ENCODE measurements at regions not wholly inside any gene's neighbourhood (a gene's known extent, or its start where the extent isn't known, plus 50 kb on each side); places are given as distances from the start of the nearest gene placed in this dataset.

DNA sequence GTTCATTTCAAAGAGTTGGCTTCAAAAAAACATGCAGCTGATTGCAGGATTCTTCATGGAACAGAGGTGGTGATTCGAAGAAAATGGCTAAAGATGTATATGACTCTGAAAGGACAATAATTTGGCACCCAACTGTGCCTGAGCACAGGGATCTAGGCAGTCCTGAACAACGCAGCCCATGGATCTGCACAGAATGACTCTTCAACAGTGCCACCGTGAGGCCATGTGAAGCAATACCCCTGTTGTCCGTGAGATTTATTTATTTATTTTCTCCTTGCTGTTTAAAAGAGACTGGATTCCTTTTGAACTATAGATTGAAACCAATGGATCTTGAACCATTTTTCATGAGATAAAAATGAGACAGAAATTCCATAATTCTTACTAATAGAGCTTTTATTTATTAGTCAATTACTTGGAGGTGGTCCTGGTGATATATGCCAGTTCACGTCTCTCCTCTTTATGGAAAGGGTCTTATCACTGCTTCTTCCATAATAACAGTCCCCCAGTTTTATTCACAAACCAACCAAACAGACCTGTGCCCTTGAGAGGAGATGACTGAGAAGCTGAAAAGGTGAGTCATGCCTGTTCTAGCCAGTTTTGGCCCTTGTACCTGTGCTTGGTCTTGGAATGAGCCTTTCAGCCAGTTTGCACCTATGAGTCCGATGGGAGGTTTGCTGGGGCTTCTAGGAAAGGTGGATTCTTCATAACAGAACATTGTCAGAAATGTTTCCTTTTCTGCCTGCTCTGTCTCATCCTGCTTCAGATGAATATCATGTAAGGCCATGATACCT lies 1598.3 kb downstream of the AACS start:
- peak; percentile 82 for DNase-seq

DNA sequence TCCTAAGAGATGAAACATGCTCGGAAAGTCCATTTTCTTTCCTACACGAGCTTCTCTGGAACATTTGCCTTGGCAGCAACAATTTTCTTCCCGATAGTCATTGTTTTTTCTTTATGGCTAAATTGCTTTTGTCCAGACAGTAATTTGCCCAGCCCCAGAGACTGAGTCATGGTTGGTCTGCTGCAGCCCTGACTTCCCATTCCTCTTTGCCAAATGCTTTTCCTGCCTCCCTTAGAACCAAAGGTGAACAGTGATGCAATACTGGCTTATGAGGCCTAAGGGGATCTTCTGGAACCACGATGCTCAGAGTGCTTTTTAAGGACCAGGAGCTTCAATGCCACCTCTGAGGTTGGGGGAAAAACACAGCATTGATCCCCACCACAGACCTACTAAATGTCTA lies 1599.6 kb upstream of the TMEM132C start:
- DNase-seq = no peak

DNA sequence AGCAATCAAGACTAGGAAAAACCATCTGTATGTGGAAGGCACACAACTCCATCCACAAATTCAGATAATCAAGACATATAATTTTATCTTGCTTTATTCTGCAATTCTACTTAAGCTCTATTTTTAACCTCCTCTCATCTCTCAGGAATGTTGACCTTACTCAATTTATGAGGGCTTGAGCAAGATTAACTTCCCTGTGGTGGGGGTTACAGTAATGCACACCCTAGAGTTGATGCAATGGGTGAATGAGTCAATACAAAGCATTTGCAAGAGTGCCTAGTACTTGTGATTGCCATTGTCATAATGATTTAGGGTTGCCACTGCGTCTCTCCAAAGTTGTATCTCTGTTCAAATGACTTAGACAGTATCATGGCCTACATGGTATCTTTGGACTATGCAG lies 1598.4 kb upstream of the TMEM132C start:
- no peak for DNase-seq

DNA sequence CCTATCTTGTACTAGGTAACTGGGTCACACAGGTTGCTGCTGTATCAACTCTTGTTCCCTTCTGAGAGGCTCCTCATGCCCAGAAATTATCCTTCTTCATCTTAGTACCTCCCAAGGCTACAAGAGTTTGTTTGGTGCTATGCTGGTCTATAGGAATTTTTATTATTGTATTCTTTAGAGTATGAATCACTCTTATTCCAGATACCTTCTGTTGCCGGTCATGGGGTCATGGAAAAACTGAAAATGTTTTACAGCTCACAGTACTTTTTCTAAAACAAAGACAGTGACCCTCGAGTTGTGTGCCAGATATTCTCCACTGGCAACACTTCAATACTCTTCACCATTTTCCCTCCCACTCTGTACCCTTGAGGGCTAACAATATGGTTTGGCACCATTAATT lies 1598.0 kb upstream of the TMEM132C start:
- DNase-seq = no peak

DNA sequence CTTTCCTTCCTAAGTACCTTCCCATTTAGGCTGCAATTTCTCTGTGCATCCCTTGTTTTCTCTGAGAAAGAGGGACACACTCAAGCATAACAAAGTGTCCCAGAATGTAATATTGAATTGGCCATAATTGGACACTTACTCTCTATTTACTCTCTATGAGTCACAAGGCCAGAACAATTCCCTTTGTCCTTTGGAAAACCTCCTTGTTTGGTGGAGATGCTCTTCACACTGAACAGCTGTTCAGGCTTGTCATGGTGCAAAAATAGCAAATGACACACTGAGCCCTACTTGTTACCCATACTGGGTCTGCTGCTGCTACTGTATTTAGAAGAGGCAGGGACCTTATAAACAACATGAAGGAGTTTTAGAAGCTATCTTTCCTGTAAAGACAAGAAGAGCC lies 1590.5 kb upstream of the TMEM132C start:
- peak; percentile 88 for DNase-seq

DNA sequence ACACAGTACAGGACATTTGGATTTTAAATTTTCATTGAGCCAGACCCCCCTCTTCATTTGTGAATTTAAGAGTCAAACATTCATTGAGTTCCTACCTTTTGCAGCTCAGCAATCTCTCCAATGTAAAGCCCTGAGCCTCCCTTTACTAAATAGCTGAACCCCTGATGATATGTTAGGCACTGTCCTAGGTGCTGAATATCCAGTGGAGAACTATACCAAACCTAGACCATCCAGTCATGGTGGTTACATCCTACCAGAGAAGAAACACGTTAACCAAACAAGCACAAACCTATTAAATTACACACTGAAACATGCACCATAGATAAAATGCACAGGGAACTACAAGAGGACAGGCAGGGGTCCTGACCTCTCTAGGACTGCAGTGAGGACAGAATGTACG lies 1585.3 kb upstream of the TMEM132C start:
- DNase-seq = no peak

DNA sequence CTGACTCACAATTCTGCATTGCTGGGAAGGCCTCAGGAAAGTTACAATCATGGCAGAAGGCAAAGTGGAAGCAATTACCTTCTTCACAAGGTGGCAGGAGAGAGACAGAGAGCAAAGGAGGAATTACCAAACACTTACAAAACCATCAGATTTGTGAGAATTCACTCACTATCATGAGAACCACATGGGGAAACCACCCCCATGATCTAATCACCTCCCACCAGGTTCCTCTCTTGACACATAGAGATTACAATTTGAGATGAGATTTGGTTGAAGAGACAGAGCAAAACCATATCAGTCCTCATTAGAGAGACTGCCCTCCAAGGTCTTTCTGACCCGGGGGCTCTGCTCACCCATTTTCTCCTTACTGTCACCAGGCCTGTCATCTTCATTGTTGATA lies 1582.3 kb upstream of the TMEM132C start:
- no peak for DNase-seq

DNA sequence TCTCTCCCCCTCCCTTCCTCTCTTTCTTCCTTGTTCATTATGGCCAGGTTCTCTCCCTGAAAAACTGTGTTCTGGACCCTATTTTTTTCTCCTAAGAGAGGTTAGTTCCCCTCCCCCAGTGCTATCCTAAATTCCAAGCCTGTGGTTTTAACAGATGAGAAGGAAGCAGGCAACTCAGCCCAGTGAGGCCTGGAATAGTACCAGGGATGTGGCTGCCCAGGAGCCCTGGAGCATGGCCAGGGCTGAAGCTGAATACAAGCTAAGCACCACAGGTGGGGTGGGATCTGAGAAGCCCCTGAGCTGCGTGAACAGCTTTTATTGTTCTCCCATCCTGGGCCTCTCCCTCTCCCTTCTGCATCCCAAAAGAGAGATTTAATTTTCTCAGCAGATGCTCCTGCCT lies 1581.3 kb upstream of the TMEM132C start:
- no peak for DNase-seq

DNA sequence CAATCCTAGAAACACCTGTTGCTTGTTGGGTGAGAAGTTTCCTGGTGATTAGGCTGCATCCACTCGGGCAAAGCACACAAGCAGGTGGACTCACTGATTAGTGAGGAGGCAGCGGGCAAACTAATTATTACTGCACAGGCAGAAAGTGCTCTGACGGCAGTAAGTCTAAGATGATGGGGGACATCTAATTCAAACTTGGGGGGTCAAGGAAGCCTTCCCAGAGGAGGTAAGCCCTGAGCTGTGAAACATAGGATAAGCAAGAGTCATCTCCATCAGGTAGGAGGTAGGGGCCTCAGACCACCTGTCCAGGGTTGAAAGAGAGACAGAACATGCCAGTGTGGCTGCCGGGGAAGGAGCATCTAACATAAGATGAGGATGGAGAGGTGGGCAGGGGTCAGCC lies 1578.4 kb upstream of the TMEM132C start:
- DNase-seq = no peak

DNA sequence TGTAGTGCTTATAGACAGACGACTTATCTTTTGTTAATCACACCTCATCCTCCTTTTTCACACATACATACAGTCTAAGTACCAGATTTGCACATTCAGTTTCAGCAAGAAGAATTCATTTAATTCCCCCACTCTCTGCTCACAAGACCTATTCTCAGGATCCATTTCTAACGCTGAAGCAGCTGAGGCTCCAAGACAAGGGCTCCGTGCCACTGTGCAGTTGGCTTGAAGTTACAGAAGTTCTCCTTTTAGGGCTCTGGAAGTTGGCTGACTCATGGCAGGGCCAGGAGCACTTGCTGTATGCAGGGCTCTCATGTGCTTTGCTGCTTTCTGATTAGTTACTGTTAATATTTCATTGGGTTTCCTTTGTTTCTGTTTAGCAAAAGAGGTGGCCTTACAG lies 1566.9 kb upstream of the TMEM132C start:
- no peak for DNase-seq

DNA sequence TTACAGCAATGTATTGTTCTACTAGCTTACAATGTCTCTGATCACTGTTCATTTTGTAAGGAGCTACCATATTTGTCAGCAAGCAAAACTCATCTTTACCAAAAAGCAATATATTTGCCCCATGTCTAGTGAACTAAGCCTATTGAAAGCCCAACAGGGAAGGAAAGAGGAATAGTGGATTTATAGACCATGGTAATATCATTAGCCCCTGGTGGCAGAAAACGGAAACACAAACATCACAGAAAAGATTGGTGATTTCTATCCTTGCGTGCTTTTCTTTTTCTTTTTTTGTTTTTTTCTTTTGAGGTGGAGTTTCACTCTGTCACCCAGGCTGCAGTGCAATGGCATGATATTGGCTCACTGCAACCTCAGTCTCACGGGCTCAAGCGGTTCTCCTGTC lies 1562.4 kb upstream of the TMEM132C start:
- DNase-seq = no peak

DNA sequence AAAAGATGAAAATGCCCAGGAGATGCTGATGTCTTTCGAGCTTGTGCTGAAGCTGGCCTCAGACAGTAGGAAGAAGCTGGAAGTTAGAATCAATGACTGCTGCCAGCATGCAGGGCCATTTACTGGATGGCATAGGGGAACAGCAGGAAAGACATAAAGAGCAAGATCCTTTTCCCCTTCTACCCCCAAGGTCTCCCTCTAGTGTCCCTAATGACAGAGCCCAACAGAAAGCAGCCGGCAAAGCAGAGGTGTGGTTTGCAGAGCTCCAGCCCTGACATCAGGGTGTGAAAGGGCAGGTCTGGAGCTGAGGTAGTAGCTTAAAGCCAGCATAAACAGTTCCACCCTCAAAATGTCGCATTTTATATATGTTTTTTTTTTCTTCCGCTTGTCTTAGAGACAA lies 1560.7 kb upstream of the TMEM132C start:
- no peak for DNase-seq

DNA sequence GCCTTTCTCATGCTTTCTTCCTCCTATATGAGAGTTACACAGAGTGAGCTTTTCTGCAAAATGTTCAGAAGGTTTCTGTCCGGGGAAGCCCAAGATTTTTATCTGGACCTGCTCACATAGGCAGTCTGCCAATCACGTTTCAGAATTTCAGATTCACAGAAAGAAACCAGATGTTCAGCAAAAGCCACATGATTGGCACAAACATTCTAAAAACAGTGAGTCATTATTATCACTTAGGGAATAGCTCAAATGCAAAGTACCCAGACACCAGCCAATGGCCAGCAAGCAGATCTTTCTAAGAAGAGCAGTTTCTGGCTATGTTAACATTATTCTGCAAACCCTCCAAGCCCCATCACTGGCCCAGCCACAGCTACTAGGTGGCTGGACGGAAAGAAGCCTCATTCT lies 1558.5 kb upstream of the TMEM132C start:
- DNase-seq = no peak

DNA sequence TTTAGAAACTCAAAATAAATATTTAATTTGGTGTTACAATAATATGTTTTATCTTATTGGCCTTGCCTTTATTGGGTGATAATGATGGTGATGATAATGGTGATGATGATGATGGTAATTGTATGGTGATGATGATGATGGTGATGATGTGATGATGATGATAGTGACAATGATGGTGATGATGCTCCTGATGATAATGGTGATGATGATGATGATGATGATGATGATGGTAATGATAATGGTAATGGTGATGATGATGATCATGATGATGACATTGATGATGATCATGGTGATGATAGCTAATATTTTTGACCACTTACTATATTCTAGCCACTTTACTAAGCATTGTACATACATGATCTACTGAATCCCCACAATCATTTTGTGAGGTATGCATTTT lies 1548.6 kb upstream of the TMEM132C start:
- DNase-seq = no peak

DNA sequence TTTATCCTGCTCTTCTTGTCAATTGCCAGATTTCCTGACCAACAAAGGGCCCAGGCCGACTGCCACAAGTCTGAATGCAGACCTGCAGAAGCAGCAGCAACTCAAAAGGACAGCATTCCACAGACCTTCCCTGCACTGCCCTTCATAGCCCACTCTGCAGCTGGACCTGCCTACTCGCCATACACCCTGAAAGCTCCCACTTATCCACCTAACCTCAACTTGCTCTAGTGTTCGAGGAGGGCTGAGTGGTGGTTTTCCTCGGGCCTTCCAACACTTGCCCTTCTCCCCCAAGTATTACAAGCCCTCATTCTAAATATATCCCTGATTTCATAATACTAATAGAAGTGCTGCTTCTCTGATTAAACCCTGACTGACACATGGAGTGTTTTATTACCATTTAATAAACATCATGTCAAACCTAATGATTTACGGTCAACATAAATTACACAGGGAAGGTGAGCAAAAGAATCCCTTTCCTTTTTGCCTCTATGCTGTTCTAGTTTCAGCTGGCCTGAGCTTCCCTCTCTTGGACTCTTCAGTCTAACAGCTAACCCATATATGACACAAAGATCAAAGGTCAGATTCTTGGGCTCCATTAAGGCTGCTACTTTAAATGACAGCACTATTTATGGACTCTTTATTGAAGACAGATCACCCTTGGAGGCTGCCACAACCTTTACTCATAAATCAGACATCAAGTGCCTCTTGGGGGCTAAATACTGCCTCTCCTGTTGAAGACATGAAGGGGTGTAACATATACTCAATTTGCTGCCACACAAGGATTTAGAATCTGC lies 1546.9 kb upstream of the TMEM132C start:
- no peak for DNase-seq

DNA sequence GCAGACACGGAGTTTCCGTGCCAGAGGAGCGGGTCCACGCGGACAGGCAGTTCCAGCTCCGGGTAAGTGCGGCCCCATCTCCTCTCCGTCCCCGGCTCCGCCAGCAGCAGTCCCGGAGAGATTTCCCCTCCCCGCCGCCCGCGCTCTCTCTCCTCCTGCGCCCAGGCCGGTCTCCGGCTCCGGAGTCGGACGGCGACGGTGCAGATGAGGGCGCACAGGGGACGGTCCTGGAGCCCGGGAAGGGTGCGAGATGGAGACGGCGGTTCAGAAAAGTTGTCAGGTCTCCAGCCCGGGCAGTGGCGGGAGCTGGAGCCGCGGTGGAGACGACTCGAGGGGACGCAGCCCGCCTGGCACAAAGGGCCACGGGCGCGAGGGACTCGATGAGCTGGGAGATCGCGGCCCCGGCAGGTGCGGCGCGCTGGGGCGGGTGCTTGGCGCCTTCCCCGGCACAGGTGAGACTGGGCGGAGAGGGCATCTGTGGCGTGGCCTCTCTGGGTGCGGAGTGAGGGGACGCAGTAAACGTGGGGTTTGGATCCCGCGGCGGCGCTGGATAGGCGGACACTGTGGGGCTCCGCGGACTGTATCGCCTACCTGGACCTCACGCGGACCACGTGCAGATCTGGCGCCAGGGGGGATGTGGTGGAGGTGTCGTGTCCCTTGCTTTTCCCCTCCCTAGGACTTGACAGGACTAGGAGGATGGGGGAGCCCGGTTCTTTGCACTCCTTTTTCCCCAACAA lies 1540.3 kb upstream of the TMEM132C start:
- DNase-seq = no peak

DNA sequence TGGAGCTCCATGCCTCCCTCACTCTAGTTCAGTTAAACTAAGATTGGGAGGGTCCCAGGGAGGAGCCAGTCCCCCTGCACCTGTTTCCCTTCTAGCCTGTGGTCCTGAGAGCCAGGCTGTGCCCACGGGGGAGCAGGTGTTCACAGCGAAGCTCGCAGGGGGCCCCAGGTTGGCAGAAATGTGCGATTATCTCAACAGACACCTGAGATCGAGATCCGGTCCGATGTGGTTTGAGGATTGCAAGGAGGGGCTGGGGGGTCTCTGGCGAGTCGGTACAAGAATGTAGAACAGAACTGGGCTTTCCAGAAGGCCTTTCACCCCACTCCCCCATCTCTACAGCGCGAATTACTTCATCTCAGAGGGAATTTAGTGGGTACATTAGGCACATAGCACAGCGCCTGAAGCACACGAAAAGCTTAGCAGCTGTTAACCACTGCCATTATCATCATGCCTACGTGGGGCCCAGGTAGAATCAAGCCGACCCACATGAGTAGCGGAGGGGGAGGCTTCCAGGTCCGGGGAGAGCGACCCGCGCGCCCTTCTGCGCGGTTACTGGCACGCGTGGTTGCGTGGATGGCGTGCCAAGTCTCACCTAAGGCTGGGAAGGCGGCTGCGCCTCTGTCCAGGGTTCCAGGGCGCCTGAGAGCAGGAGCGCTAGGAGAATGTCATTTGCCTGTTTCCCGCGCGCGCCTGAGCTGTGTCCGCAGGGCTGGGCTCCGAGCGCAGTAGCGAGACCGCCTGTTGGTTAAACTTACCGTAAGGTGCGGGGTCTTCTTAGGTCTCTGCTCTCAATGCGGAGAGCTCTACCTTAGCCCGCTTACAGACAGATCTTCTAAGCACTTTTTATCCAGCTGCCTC lies 1539.5 kb upstream of the TMEM132C start:
- no peak for DNase-seq

DNA sequence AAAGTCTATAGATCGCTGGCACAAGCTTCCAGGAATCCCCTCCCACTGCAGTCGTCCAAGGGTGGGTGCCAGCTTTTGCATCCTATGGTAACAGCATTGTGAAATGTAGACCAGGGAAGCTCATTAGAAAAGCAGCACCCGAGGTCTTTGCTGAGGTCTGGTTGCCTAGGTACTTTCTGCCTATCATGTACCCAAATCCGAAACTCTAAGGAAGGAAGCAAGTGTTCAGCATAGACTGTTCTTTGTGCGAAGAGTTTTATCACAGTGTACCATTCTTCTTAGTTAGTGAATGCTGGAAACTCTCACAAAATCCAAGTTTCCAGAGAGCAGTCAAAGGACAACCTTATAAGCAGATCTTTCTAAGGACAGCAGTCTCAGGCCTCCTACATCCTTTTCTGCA lies 1532.7 kb upstream of the TMEM132C start:
- DNase-seq = no peak

DNA sequence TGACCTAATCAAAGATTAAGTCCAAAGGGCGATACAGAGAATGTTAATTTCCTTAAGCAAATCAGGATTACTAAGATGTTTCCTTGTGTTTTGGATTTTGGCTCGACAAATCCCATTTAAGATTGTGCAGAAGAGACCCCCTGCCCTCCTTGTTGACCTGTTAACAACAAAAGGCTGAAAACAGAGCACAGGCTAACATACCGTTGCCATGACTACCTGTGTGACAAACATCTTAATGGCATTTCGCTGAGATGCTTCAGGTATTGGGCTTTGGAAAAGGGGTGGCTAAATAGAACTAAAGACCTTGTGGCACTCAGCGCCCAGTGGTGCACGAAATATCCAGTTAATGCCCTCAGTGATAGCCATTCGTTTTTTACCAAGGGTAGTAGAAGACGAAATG lies 1532.3 kb upstream of the TMEM132C start:
- no peak for DNase-seq

DNA sequence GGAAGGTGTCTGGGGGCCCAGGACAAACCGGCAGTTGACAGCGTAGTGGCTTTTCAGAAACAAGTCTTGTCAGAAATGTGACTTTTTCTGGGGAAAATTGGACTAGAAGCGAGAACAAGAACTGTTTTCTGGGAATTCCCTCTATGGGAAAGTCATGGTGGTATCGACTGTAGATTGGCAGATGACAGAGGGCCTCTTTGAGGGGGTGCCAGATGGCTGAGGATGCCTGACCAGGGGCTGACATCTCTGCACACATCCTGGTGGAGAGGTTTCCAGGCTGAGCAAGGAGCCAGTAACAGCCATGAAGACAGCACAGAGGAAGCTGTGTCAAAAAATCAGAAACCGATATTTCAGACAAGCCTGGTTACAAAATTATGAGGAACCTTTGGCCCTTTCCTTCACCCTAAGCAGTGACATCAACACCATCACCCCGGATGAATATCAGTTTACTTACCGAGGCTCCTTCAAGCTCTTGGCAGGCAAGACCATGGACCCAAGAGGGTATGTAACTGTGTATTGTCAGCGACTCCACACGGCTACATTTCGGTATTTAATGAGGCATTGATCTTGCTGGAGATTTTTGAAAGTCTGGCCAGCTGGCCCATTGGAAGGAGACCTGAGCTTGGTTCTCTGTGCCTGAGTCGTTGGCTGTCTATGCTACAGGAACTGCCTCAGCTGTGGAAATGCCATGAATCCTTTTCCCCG lies 1525.3 kb upstream of the TMEM132C start:
- DNase-seq = no peak

DNA sequence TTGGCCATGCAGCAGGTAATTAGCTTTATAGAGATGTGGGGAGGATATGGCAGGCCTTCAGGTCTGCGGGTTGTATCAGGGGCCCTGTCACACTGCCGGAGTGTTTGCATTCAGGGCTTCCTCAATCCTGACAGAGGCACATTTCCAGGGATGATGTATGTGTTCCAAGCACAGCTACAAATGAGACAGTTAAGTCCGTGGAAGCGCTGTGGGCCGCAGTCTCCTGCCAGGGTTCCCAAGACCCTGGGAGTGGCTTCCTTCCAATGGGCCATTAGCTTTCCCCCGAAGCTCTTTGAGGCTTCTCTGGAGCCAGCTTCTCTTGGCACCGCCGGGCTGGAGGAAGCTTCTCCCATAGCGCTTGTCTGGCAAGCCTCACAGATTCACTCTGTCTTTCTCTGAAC lies 1524.7 kb upstream of the TMEM132C start:
- no peak for DNase-seq

DNA sequence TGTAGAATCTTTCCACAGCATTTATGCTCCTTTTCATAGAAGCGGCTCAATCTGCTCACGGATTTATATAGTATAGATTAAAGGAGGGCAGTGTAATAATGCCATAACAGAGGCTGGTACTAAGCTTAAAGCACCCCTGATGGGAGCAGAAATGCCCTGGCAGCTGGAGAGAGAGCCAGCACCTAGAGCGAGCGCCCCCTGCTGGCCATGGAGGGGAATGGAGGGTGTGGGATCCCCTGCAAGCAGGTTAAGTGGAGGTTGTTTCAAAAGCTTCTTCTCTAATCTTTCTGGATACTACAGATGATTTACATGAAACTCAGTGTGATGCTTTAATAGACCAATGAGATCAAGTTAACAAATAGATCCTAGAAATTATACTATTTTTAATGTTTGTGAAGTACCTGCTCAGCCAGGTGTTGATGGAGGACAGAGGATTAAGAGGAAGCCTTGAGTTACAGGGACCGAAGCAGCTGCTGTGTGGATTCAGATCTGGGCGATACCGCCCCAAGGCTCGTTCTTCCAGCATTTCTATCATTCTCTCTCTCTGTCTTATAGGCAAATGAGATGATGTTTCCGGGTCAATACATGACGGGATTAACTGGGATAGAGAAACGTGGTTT lies 1519.3 kb upstream of the TMEM132C start:
- DNase-seq = peak; percentile 18
